B cell (primary cell): ENCODE measurements at regions not wholly inside any gene's neighbourhood (a gene's known extent, or its start where the extent isn't known, plus 50 kb on each side); places are given as distances from the start of the nearest gene placed in this dataset.

Source experiments
- EZH2 ChIP-seq: IDR thresholded peaks from 2 replicates; pipeline ENCODE4 v1.6.1; 2012; ENCODE audit warnings: borderline replicate concordance, low read depth, mild to moderate bottlenecking, moderate library complexity, low read length; ENCODE audit not compliant: insufficient read depth, poor library complexity, severe bottlenecking
- TF ChIP-seq, protein P1 (sequence below): fragments of 200-600 bp; IDR thresholded peaks from one replicate; pipeline ENCODE4 v1.8.0; 2022; ENCODE audit warnings: antibody characterized with exemption, mild to moderate bottlenecking

DNA sequence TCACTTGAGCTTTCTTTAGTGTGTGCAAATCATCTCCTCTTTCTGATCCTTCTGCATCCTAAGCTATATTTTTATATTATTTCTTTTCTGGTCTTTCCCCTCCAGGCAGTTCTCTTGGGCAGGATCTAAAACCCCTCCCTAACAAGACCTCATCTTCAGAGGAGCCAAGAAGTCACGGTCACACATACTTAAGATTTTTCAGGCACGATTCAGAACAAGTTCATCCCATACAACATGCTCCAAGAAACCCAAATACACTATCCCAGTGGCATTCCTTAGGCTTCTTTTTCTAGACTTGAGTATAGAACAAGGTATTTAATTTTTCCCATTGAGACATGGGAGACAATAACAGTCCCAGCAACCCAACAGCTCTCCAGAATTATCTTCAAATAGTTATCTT is 1251.5 kb downstream of the DNAJB9 start:
- TF ChIP-seq, protein P1, sequence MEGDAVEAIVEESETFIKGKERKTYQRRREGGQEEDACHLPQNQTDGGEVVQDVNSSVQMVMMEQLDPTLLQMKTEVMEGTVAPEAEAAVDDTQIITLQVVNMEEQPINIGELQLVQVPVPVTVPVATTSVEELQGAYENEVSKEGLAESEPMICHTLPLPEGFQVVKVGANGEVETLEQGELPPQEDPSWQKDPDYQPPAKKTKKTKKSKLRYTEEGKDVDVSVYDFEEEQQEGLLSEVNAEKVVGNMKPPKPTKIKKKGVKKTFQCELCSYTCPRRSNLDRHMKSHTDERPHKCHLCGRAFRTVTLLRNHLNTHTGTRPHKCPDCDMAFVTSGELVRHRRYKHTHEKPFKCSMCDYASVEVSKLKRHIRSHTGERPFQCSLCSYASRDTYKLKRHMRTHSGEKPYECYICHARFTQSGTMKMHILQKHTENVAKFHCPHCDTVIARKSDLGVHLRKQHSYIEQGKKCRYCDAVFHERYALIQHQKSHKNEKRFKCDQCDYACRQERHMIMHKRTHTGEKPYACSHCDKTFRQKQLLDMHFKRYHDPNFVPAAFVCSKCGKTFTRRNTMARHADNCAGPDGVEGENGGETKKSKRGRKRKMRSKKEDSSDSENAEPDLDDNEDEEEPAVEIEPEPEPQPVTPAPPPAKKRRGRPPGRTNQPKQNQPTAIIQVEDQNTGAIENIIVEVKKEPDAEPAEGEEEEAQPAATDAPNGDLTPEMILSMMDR = no peak
- no peak for TF ChIP-seq EZH2
